Endothelial cell of umbilical vein (primary cell): ENCODE measurements at regions not wholly inside any gene's neighbourhood (a gene's known extent, or its start where the extent isn't known, plus 50 kb on each side); places are given as distances from the start of the nearest gene placed in this dataset.

Experiments used
- BruUV-seq: library from RNA; stranded (reverse); fragments of 400-500 nt; replicated peaks from 2 replicates; lab custom pipeline; 2021; lab: Mats Ljungman, UMichigan
- CTCF ChIA-PET: fragments of 300-600, 350-600 bp; sonication (Branson Sonifier 250); formaldehyde crosslinking; loops from one replicate; lab custom pipeline; 2021; ENCODE audit warnings: antibody characterized with exemption, inconsistent platforms; lab: Charles Lee
- POLR2A ChIA-PET: fragments of 300-600, 350-600 bp; sonication (Branson Sonifier 250); formaldehyde crosslinking; loops from one replicate; lab custom pipeline; 2021; ENCODE audit warnings: antibody characterized with exemption, inconsistent platforms; lab: Charles Lee
- DNase-seq: peaks from one replicate; pipeline ENCODE4 v3.0.0-alpha.2; 2011; ENCODE audit warnings: low read depth, low spot score
- FAIRE-seq: peaks from 2 replicates; lab custom pipeline; 2011; peaks lifted over from hg19 to GRCh38; lab: Jason Lieb, UNC
- H2AFZ ChIP-seq: 2 replicates; pipeline ENCODE4 v1.6.0; 2012; ENCODE audit warnings: low read depth, low read length, control low read depth, inconsistent platforms
- H3K27ac ChIP-seq: 2 replicates; pipeline ENCODE4 v1.5.1; 2011; ENCODE audit warnings: low read depth, mild to moderate bottlenecking, control low read depth, low read length, moderate library complexity; ENCODE audit not compliant: insufficient read depth
- H3K27me3 ChIP-seq, 2 experiments: 2 replicates each; pipeline versions ENCODE4 v1.6.0 to v1.6.1; 2011; ENCODE audit warnings: low read length in 2 of 2, mixed read lengths in 1 of 2; ENCODE audit not compliant: control insufficient read depth in 2 of 2, insufficient read depth in 2 of 2
- H3K36me3 ChIP-seq, 2 experiments: 2 replicates in 1 of 2; 3 replicates in 1 of 2; pipeline ENCODE4 v1.5.1; 2011; ENCODE audit warnings: low read length in 2 of 2, mild to moderate bottlenecking in 1 of 2, moderate library complexity in 1 of 2; ENCODE audit not compliant: control insufficient read depth in 2 of 2, insufficient read depth in 2 of 2; ENCODE audit errors: extremely low read depth in 1 of 2
- H3K4me1 ChIP-seq: 3 replicates; pipeline ENCODE4 v1.5.1; 2011; ENCODE audit warnings: mild to moderate bottlenecking, low read length; ENCODE audit not compliant: control insufficient read depth, insufficient read depth; ENCODE audit errors: extremely low read depth
- H3K4me2 ChIP-seq: 2 replicates; pipeline ENCODE4 v1.6.1; 2011; ENCODE audit warnings: low read length, control low read depth, mixed read lengths; ENCODE audit not compliant: insufficient read depth
- H3K4me3 ChIP-seq, 3 experiments: fragments of 200-600 bp in 1 of 3; sonication (generic), shearing (Covaris generic) in 1 of 3; replicated peaks in 1 of 3; 2 replicates each; pipeline ENCODE4 v1.5.1; 2011 to 2016; ENCODE audit warnings: control low read depth in 3 of 3, low read length in 3 of 3, mild to moderate bottlenecking in 2 of 3, inconsistent platforms in 1 of 3, low read depth in 1 of 3, moderate library complexity in 1 of 3; ENCODE audit not compliant: insufficient read depth in 1 of 3
- H3K79me2 ChIP-seq: 2 replicates; pipeline ENCODE4 v1.6.0; 2012; ENCODE audit warnings: low read length, inconsistent platforms; ENCODE audit not compliant: control insufficient read depth, insufficient read depth
- H3K9ac ChIP-seq: replicated peaks from 2 replicates; pipeline ENCODE3; 2011; ENCODE audit warnings: low read length, control low read depth; ENCODE audit not compliant: insufficient read depth; ENCODE audit errors: extremely low read depth
- H3K9me1 ChIP-seq: replicated peaks from 3 replicates; pipeline ENCODE4 v1.6.0; 2011; ENCODE audit warnings: mild to moderate bottlenecking, low read length; ENCODE audit not compliant: control insufficient read depth, insufficient read depth; ENCODE audit errors: extremely low read depth
- H3K9me3 ChIP-seq: replicated peaks from 2 replicates; pipeline ENCODE4 v1.5.1; 2012; ENCODE audit warnings: low read length, inconsistent platforms; ENCODE audit not compliant: control insufficient read depth, insufficient read depth
- H4K20me1 ChIP-seq: replicated peaks from 2 replicates; pipeline ENCODE3; 2011; ENCODE audit warnings: mild to moderate bottlenecking, low read length; ENCODE audit not compliant: control insufficient read depth, insufficient read depth; ENCODE audit errors: extremely low read depth
- CTCF ChIP-seq, 2 donors: IDR thresholded peaks; 1 replicate in 1 of 2; 2 replicates in 1 of 2; pipeline ENCODE4 v1.5.1; 2011; ENCODE audit warnings: low read length in 2 of 2, mild to moderate bottlenecking in 2 of 2, moderate library complexity in 2 of 2, control low read depth in 1 of 2, inconsistent platforms in 1 of 2, low read depth in 1 of 2; ENCODE audit not compliant: insufficient read depth in 1 of 2; ENCODE audit errors: extremely low read depth in 1 of 2
- EZH2 ChIP-seq: IDR thresholded peaks from 2 replicates; pipeline ENCODE4 v1.6.1; 2012; ENCODE audit warnings: borderline replicate concordance, low read depth, mild to moderate bottlenecking, moderate library complexity, low read length, inconsistent platforms; ENCODE audit not compliant: severe bottlenecking
- FOS ChIP-seq: IDR thresholded peaks from 2 replicates; pipeline ENCODE4 v1.6.1; 2011; ENCODE audit warnings: mild to moderate bottlenecking, low read length, moderate library complexity, borderline replicate concordance; ENCODE audit not compliant: insufficient read depth
- GATA2 ChIP-seq: IDR thresholded peaks from 2 replicates; pipeline ENCODE4 v1.7.0; 2011; ENCODE audit warnings: low read depth, mild to moderate bottlenecking, moderate library complexity, mixed read lengths, low read length; ENCODE audit not compliant: insufficient read length, insufficient read depth
- JUN ChIP-seq: IDR thresholded peaks from 2 replicates; pipeline ENCODE4 v1.6.1; 2011; ENCODE audit warnings: borderline replicate concordance, low read depth; ENCODE audit not compliant: insufficient read length, insufficient read depth
- MAX ChIP-seq: IDR thresholded peaks from 2 replicates; pipeline ENCODE4 v1.6.1; 2011; ENCODE audit not compliant: insufficient read depth, insufficient read length
- MYC ChIP-seq: IDR thresholded peaks from one replicate; pipeline ENCODE4 v1.6.1; 2011; ENCODE audit warnings: mild to moderate bottlenecking, low read depth, low read length
- POLR2A ChIP-seq: IDR thresholded peaks from 2 replicates; pipeline ENCODE4 v1.6.1; 2012; ENCODE audit warnings: low read depth, mild to moderate bottlenecking, control low read depth, low read length
- POLR2AphosphoS5 ChIP-seq: IDR thresholded peaks from 2 replicates; pipeline ENCODE4 v1.6.1; 2012; ENCODE audit warnings: low read depth, mild to moderate bottlenecking, control low read depth, low read length, moderate library complexity; ENCODE audit not compliant: insufficient read depth
- dilution Hi-C: fragments of 300-500 bp; cut with MboI; formaldehyde crosslinking; loops from one replicate; pipeline ENCODE4 v1.15.0; 2019; ENCODE audit warnings: low sequenced_read_pairs; ENCODE audit not compliant: extremely low pct_ligation_motif_present
- intact Hi-C: fragments of 100-400 bp; cut with micrococcal nuclease; formaldehyde crosslinking; loops from one replicate; pipeline ENCODE4 v1.10.0; 2022

- Histone ChIP-seq H3K27me3 (peaks cover 5% of the 10 kb centered on the region in 2 experiments), H3K4me3 (no peak overlapping the region), H3K9me3 (no peaks in the 10 kb centered on the region), H3K36me3 (no peaks in the 10 kb centered on the region), H3K79me2 (no peaks in the 10 kb centered on the region), H2AFZ (no peak overlapping the region), H3K9ac (no peak overlapping the region), H4K20me1 (no peaks in the 10 kb centered on the region), H3K9me1 (no peaks in the 10 kb centered on the region), H3K4me2 (no peak overlapping the region), H3K4me1 (no peaks in the 10 kb centered on the region), H3K27ac (no peak overlapping the region)
- DNase-seq = no peak
- intact Hi-C loops = no loop called here
- POLR2A ChIA-PET = no interaction called here
- CTCF ChIA-PET = no interaction called here
- dilution Hi-C loops = no loop called here
- BruUV-seq = no TSS peak
- no peak for FAIRE-seq
- no peak for TF ChIP-seq EZH2
- no peak for TF ChIP-seq CTCF (IDR thresholded peaks at IDR 0.05; ENCODE audit: extremely low read depth in 1 of 2, insufficient read depth in 1 of 2, low read depth in 1 of 2, low read length in 2 of 2)
- TF ChIP-seq POLR2A = no peak
- no peak for TF ChIP-seq GATA2
- no peak for TF ChIP-seq MYC
- TF ChIP-seq POLR2AphosphoS5 = no peak
- no peak for TF ChIP-seq MAX
- no peak for TF ChIP-seq JUN
- TF ChIP-seq FOS = no peak
Observed at GRCh38 chr7:91416155-91416865, 152.1 kb downstream of the FZD1 start.
